Islet precursor cell (in vitro differentiated cells): ENCODE measurements at regions not wholly inside any gene's neighbourhood (a gene's known extent, or its start where the extent isn't known, plus 50 kb on each side); places are given as distances from the start of the nearest gene placed in this dataset.
"Not testable (repeated sequence)": the region's sequence is repeated elsewhere in the genome, so short reads cannot be mapped to it uniquely, and the experiment has no call there.

Experiments used
- DNase-seq: peaks from one replicate; pipeline ENCODE4 v3.0.0-alpha.2; 2018

- not testable (repeated sequence) for DNase-seq
These were observed 106.6 kb upstream of the SAMD11 start for GRCh38 chr1:817071-817599.

GRCh38 chr1:817658-818617, 105.8 kb upstream of the SAMD11 start:
- not testable (repeated sequence) for DNase-seq

GRCh38 chr1:818618-819291, 105.0 kb upstream of the SAMD11 start:
- no peak for DNase-seq

GRCh38 chr1:820962-821361, 102.8 kb upstream of the SAMD11 start:
- no peak for DNase-seq

GRCh38 chr1:826808-827207, 96.9 kb upstream of the SAMD11 start:
- DNase-seq: not testable (repeated sequence)

- DNase-seq: peak; percentile 96
These were observed 96.3 kb upstream of the SAMD11 start for GRCh38 chr1:827211-828063.

GRCh38 chr1:829324-829723, 94.4 kb upstream of the SAMD11 start:
- not testable (repeated sequence) for DNase-seq

GRCh38 chr1:829932-830331, 93.8 kb upstream of the SAMD11 start:
- DNase-seq: not testable (repeated sequence)

GRCh38 chr1:830750-831149, 93.0 kb upstream of the SAMD11 start:
- not testable (repeated sequence) for DNase-seq

GRCh38 chr1:831522-831921, 92.2 kb upstream of the SAMD11 start:
- DNase-seq: no peak

- peak; percentile 59 for DNase-seq
These were observed 91.6 kb upstream of the SAMD11 start for GRCh38 chr1:832136-832535.

GRCh38 chr1:833226-833625, 90.5 kb upstream of the SAMD11 start:
- DNase-seq: not testable (repeated sequence)

GRCh38 chr1:835509-835908, 88.2 kb upstream of the SAMD11 start:
- DNase-seq: not testable (repeated sequence)

GRCh38 chr1:837601-838000, 86.1 kb upstream of the SAMD11 start:
- not testable (repeated sequence) for DNase-seq

- DNase-seq: peak; percentile 56
These were observed 85.4 kb upstream of the SAMD11 start for GRCh38 chr1:838291-838690.

GRCh38 chr1:840592-840991, 83.1 kb upstream of the SAMD11 start:
- DNase-seq: not testable (repeated sequence)

- peak; percentile 21 for DNase-seq
These were observed 81.9 kb upstream of the SAMD11 start for GRCh38 chr1:841671-842425.

- not testable (repeated sequence) for DNase-seq
These were observed 80.9 kb upstream of the SAMD11 start for GRCh38 chr1:842799-843198.

- peak; percentile 17 for DNase-seq
These were observed 79.8 kb upstream of the SAMD11 start for GRCh38 chr1:843946-844345.

- DNase-seq: peak; percentile 55
These were observed 79.2 kb upstream of the SAMD11 start for GRCh38 chr1:844472-845026.

- peak; percentile 94 for DNase-seq
These were observed 78.1 kb upstream of the SAMD11 start for GRCh38 chr1:845641-846040.

- peak; percentile 22 for DNase-seq
These were observed 73.8 kb upstream of the SAMD11 start for GRCh38 chr1:849873-850272.
